ENCODE measurements at regions not wholly inside any gene's neighbourhood (a gene's known extent, or its start where the extent isn't known, plus 50 kb on each side); places are given as distances from the start of the nearest gene placed in this dataset.
"Not testable (repeated sequence)": the region's sequence is repeated elsewhere in the genome, so short reads cannot be mapped to it uniquely, and the experiment has no call there.

GRCh38 chrX:47771473-47771872, 65.2 kb upstream of the ZNF81 start:
- WGBS (ENCODE audit: low lambda C conversion rate), result 0% methylated on average over 1 of the region's 1 CpG
- Histone ChIP-seq H3K9ac (no peak overlapping the region), H3K79me2 (ENCODE audit: insufficient read depth) (no peaks in the 10 kb centered on the region), H3F3A (replicated peaks; ENCODE audit: insufficient read depth) (no peaks in the 10 kb centered on the region), H3K9me2 (no peaks in the 10 kb centered on the region), H3K4me3 (ENCODE audit: low read depth in 2 of 2, low read length in 1 of 2) (no peak overlapping the region), H3K36me3 (replicated peaks in 1 of 2; ENCODE audit: control insufficient read depth in 1 of 2, insufficient read depth in 2 of 2, low read length in 1 of 2) (no peaks in the 10 kb centered on the region), H3K27me3 (ENCODE audit: insufficient read depth) (peaks cover 5% of the 10 kb centered on the region; the same call in 1 of the 2 replicates), H4K20me1 (ENCODE audit: insufficient read depth) (no peaks in the 10 kb centered on the region), H3K9me3 (no peaks in the 10 kb centered on the region), H3K27ac (ENCODE audit: low read depth in 2 of 2, low read length in 1 of 2) (no peak overlapping the region), H3K4me1 (ENCODE audit: control insufficient read depth in 1 of 2, insufficient read depth in 2 of 2, low read depth in 1 of 2, low read length in 1 of 2) (no peaks in the 10 kb centered on the region), H3K4me2 (no peak overlapping the region), H2AFZ (ENCODE audit: low read depth) (no peak overlapping the region)
- POLR2A ChIA-PET, result no interaction called here
- CTCF ChIA-PET, result interaction anchor here (0.9 kb wide), 1 partner anchor 61 kb away, joined by 3 read pairs; no protein-coding TSS in a partner anchor
- TF ChIP-seq ELF1 (IDR thresholded peaks at IDR 0.05) (no peak), RCOR1 (IDR thresholded peaks at IDR 0.05; ENCODE audit: low read length) (no peak), EP300 (IDR thresholded peaks at IDR 0.05; ENCODE audit: borderline replicate concordance in 1 of 2, low read depth in 1 of 2, low read length in 1 of 2) (no peak), MAX (IDR thresholded peaks at IDR 0.05; ENCODE audit: low read depth) (no peak), USF1 (IDR thresholded peaks at IDR 0.05; ENCODE audit: borderline replicate concordance, low read depth) (no peak), TAF1 (IDR thresholded peaks at IDR 0.05; ENCODE audit: borderline replicate concordance, low read depth, low read length) (no peak), TCF12 (IDR thresholded peaks at IDR 0.05) (no peak), GATA2 (CRISPR knock-in tag; IDR thresholded peaks at IDR 0.05) (no peak), RXRA (IDR thresholded peaks at IDR 0.05; ENCODE audit: borderline replicate concordance, low read depth) (no peak), IRF3 (IDR thresholded peaks at IDR 0.05; ENCODE audit: low read depth, low read length) (no peak), JUND (IDR thresholded peaks at IDR 0.05) (no peak), RAD21 (IDR thresholded peaks at IDR 0.05; ENCODE audit: low read length) (no peak), EZH2phosphoT487 (IDR thresholded peaks at IDR 0.05; ENCODE audit: borderline replicate concordance, low read depth) (no peak), MXI1 (IDR thresholded peaks at IDR 0.05; ENCODE audit: low read depth, low read length) (no peak), SIN3A (IDR thresholded peaks at IDR 0.05; ENCODE audit: borderline replicate concordance, low read depth, low read length) (no peak), FOXJ3 (CRISPR knock-in tag; IDR thresholded peaks at IDR 0.05) (no peak), POLR2AphosphoS5 (IDR thresholded peaks at IDR 0.05; ENCODE audit: low read depth, low read length) (no peak)
- no peak for DNase-seq

GRCh38 chrX:47762826-47763225, 73.9 kb upstream of the ZNF81 start:
- H2AFZ ChIP-seq (ENCODE audit: low read depth); H3K4me3 ChIP-seq (ENCODE audit: low read depth in 2 of 2, low read length in 1 of 2); H3K9ac ChIP-seq; H3K27ac ChIP-seq (ENCODE audit: low read depth in 2 of 2, low read length in 1 of 2); H3K9me3 ChIP-seq; POLR2A ChIA-PET; H3K79me2 ChIP-seq (ENCODE audit: insufficient read depth); H3K36me3 ChIP-seq (replicated peaks in 1 of 2; ENCODE audit: control insufficient read depth in 1 of 2, insufficient read depth in 2 of 2, low read length in 1 of 2); DNase-seq; H4K20me1 ChIP-seq (ENCODE audit: insufficient read depth); H3F3A ChIP-seq (replicated peaks; ENCODE audit: insufficient read depth); H3K9me2 ChIP-seq; CTCF ChIA-PET; H3K4me2 ChIP-seq; H3K4me1 ChIP-seq (ENCODE audit: control insufficient read depth in 1 of 2, insufficient read depth in 2 of 2, low read depth in 1 of 2, low read length in 1 of 2): not testable (repeated sequence)
- WGBS (ENCODE audit: low lambda C conversion rate), result 32% methylated on average over 1 of the region's 1 CpG
- H3K27me3 ChIP-seq (ENCODE audit: insufficient read depth), result peaks cover 12% of the 10 kb centered on the region; the same call in 1 of the 2 replicates
